ENCODE measurements at regions not wholly inside any gene's neighbourhood (a gene's known extent, or its start where the extent isn't known, plus 50 kb on each side); places are given as distances from the start of the nearest gene placed in this dataset.

- POLR2A ChIA-PET: no interaction called here
- TF ChIP-seq ZNF16 (tag by site-specific recombination; IDR thresholded peaks at IDR 0.05; ENCODE audit: low read depth) (no peak), PRDM2 (tag by site-specific recombination; IDR thresholded peaks at IDR 0.05; ENCODE audit: borderline replicate concordance) (no peak), ZNF366 (tag by site-specific recombination; conservative IDR thresholded peaks at IDR 0.05) (no peak), HOXD13 (CRISPR knock-in tag; IDR thresholded peaks at IDR 0.05; ENCODE audit: borderline replicate concordance) (no peak), ZSCAN4 (tag by site-specific recombination; IDR thresholded peaks at IDR 0.05) (no peak)
- CTCF ChIA-PET: interaction anchor here (0.6 to 1.2 kb wide), 2 partner anchors 32 to 455 kb away, joined by 4 to 7 read pairs; no protein-coding TSS in a partner anchor
These were observed 63.0 kb upstream of the ARHGAP5 start for GRCh38 chr14:32014057-32014456.

DNA sequence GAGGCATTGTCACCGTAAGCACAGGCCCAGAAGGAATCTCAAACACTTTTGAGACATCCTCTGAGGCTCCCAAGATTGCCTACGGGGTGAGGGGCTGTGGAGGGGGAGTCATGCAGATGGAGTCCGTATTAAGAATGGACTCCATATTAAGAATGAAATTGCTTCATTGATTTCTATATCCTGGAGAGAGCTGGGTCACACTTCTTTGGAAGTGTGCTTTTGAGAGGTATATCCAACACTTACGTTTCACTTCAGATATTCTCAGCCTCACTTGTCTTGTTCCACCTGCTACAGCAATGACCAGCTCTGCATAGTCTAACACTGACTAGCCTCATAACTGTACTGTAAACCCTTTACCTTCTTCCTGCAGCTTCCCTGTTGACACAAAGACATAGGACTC lies 62.6 kb upstream of the ARHGAP5 start:
- no peaks in the 10 kb centered on the region for H3K4me1 ChIP-seq (ENCODE audit: control insufficient read depth, insufficient read depth, low read length)
- no peaks in the 10 kb centered on the region for H3K36me3 ChIP-seq (ENCODE audit: control insufficient read depth in 2 of 2, insufficient read depth in 1 of 2, low read length in 2 of 2)
- no peaks in the 10 kb centered on the region for H3K9me3 ChIP-seq (ENCODE audit: control insufficient read depth, insufficient read depth, low read depth, low read length)
- H3K4me3 ChIP-seq (ENCODE audit: low read depth, low read length): no peak overlapping the region
- TF ChIP-seq ZNF426 (tag by site-specific recombination; IDR thresholded peaks at IDR 0.05) (no peak), ZNF585B (tag by site-specific recombination; IDR thresholded peaks at IDR 0.05) (no peak), ZNF626 (tag by site-specific recombination; IDR thresholded peaks at IDR 0.05) (no peak), ZNF335 (tag by site-specific recombination; conservative IDR thresholded peaks at IDR 0.05) (no peak)
- CTCF ChIA-PET: interaction anchor here (1.2 kb wide), 1 partner anchor 32 kb away, joined by 7 read pairs; no protein-coding TSS in a partner anchor
- H3K27ac ChIP-seq (ENCODE audit: extremely low read depth, low read depth, low read length): no peak overlapping the region
- POLR2A ChIA-PET: no interaction called here

More at GRCh38 chr14:32014057-32014456, 63.0 kb upstream of the ARHGAP5 start:
- Histone ChIP-seq H3K27ac (ENCODE audit: extremely low read depth, low read depth, low read length) (no peak overlapping the region), H3K36me3 (ENCODE audit: control insufficient read depth in 2 of 2, insufficient read depth in 1 of 2, low read length in 2 of 2) (no peaks in the 10 kb centered on the region), H3K4me1 (ENCODE audit: control insufficient read depth, insufficient read depth, low read length) (no peaks in the 10 kb centered on the region), H3K4me3 (ENCODE audit: low read depth, low read length) (no peak overlapping the region), H3K9me3 (ENCODE audit: control insufficient read depth, insufficient read depth, low read depth, low read length) (no peaks in the 10 kb centered on the region)

GRCh38 chr14:32015166-32015565 lies 61.9 kb upstream of the ARHGAP5 start:
- ChIA-PET CTCF (interaction anchor here (1.2 kb wide), 1 partner anchor 31 kb away, joined by 7 read pairs; no protein-coding TSS in a partner anchor), POLR2A (no interaction called here)
- H3K36me3 ChIP-seq (ENCODE audit: control insufficient read depth in 2 of 2, insufficient read depth in 1 of 2, low read length in 2 of 2): no peaks in the 10 kb centered on the region
- H3K9me3 ChIP-seq (ENCODE audit: control insufficient read depth, insufficient read depth, low read depth, low read length): no peaks in the 10 kb centered on the region
- no peak overlapping the region for H3K27ac ChIP-seq (ENCODE audit: extremely low read depth, low read depth, low read length)
- H3K4me1 ChIP-seq (ENCODE audit: control insufficient read depth, insufficient read depth, low read length): no peaks in the 10 kb centered on the region
- no peak overlapping the region for H3K4me3 ChIP-seq (ENCODE audit: low read depth, low read length)
- no peak for TF ChIP-seq IKZF3 (tag by site-specific recombination; IDR thresholded peaks at IDR 0.05)
- no peak for TF ChIP-seq ZFP3 (tag by site-specific recombination; IDR thresholded peaks at IDR 0.05; ENCODE audit: low read depth)
- no peak for TF ChIP-seq ZNF76 (tag by site-specific recombination; IDR thresholded peaks at IDR 0.05; ENCODE audit: borderline replicate concordance, low read depth)
- TF ChIP-seq ZNF433 (tag by site-specific recombination; IDR thresholded peaks at IDR 0.05; ENCODE audit: low read depth): no peak
- TF ChIP-seq KLF10 (tag by site-specific recombination; IDR thresholded peaks at IDR 0.05): no peak
- TF ChIP-seq OVOL3 (tag by site-specific recombination; IDR thresholded peaks at IDR 0.05): no peak
- no peak for TF ChIP-seq OSR2 (tag by site-specific recombination; IDR thresholded peaks at IDR 0.05)
- TF ChIP-seq, protein P1, sequence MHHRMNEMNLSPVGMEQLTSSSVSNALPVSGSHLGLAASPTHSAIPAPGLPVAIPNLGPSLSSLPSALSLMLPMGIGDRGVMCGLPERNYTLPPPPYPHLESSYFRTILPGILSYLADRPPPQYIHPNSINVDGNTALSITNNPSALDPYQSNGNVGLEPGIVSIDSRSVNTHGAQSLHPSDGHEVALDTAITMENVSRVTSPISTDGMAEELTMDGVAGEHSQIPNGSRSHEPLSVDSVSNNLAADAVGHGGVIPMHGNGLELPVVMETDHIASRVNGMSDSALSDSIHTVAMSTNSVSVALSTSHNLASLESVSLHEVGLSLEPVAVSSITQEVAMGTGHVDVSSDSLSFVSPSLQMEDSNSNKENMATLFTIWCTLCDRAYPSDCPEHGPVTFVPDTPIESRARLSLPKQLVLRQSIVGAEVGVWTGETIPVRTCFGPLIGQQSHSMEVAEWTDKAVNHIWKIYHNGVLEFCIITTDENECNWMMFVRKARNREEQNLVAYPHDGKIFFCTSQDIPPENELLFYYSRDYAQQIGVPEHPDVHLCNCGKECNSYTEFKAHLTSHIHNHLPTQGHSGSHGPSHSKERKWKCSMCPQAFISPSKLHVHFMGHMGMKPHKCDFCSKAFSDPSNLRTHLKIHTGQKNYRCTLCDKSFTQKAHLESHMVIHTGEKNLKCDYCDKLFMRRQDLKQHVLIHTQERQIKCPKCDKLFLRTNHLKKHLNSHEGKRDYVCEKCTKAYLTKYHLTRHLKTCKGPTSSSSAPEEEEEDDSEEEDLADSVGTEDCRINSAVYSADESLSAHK (tag by site-specific recombination; IDR thresholded peaks at IDR 0.05): no peak
- no peak for TF ChIP-seq ZNF488 (tag by site-specific recombination; IDR thresholded peaks at IDR 0.05)
- TF ChIP-seq ZNF37A (tag by site-specific recombination; IDR thresholded peaks at IDR 0.05): no peak
- TF ChIP-seq MYNN (tag by site-specific recombination; IDR thresholded peaks at IDR 0.05; ENCODE audit: borderline replicate concordance): no peak
- no peak for TF ChIP-seq KLF17 (tag by site-specific recombination; IDR thresholded peaks at IDR 0.05)

All from HEK293 (cell line).